SK-N-MC (cell line): ENCODE measurements at regions not wholly inside any gene's neighbourhood (a gene's known extent, or its start where the extent isn't known, plus 50 kb on each side); places are given as distances from the start of the nearest gene placed in this dataset.

Source experiments
- EZH2 ChIP-seq: fragments of 200-600 bp; sonication (generic); IDR thresholded peaks from one replicate; pipeline ENCODE4 v1.6.1; 2017; ENCODE audit warnings: antibody characterized with exemption
- POLR2AphosphoS5 ChIP-seq: IDR thresholded peaks from 2 replicates; pipeline ENCODE4 v1.6.1; 2012; ENCODE audit warnings: mild to moderate bottlenecking, low read depth, low read length, borderline replicate concordance

DNA sequence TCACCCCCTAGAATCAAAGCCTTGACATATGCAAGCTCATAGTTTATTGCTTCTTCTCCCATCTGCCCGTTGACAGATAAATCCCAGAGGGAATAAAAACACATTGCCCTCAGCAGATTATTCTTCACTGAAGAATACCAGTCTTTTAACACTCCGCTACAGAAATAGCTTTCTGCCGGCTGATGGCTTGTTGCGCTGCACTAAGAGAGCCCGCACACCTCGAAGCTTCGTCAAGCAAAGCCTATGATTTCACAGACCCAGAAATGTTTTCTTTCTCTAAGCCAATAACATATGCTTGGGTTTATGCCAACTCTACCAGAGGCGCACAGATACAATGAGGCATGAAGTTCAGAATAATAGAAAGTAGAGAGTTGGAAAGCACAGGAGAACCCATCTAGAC lies 208.9 kb upstream of the FOXQ1 start:
- TF ChIP-seq EZH2 (no peak), POLR2AphosphoS5 (no peak)
